AG04450 (cell line): ENCODE measurements at regions not wholly inside any gene's neighbourhood (a gene's known extent, or its start where the extent isn't known, plus 50 kb on each side); places are given as distances from the start of the nearest gene placed in this dataset.

Experiments used
- CTCF ChIA-PET: fragments of 300-600, 350-600 bp; formaldehyde crosslinking; extraction: SDS; loops from one replicate; lab custom pipeline; 2022; ENCODE audit warnings: antibody characterized with exemption, inconsistent platforms; lab: Charles Lee
- POLR2A ChIA-PET: fragments of 350-600 bp; formaldehyde crosslinking; extraction: SDS; loops from one replicate; lab custom pipeline; 2021; ENCODE audit warnings: antibody characterized with exemption, inconsistent platforms; lab: Yijun Ruan, JAX
- DNase-seq: peaks from one replicate; pipeline ENCODE4 v3.0.0-alpha.2; 2011; ENCODE audit warnings: low read depth, low spot score
- H3K27ac ChIP-seq: one replicate; pipeline ENCODE4 v1.5.1; 2012; ENCODE audit warnings: low read depth, low read length, control low read depth
- H3K27me3 ChIP-seq: one replicate; pipeline ENCODE4 v1.6.0; 2012; ENCODE audit warnings: low read length; ENCODE audit not compliant: control insufficient read depth, insufficient read depth
- H3K4me3 ChIP-seq: 2 replicates; pipeline ENCODE4 v1.5.1; 2011; ENCODE audit warnings: mild to moderate bottlenecking, low read depth, low read length, control low read depth
- H3K9me3 ChIP-seq: 2 replicates; pipeline ENCODE4 v1.5.1; 2012; ENCODE audit warnings: low read length; ENCODE audit not compliant: control insufficient read depth, insufficient read depth
- CTCF ChIP-seq: IDR thresholded peaks from 2 replicates; pipeline ENCODE4 v1.5.1; 2011; ENCODE audit warnings: low read depth, low read length, control low read depth, inconsistent platforms

- ChIA-PET CTCF (interaction anchor here (2.2 kb wide), 1 partner anchor 701 kb away, joined by 10 read pairs; no protein-coding TSS in a partner anchor), POLR2A (no interaction called here)
- peaks cover 8% of the 10 kb centered on the region; the same call in 1 of the 2 replicates for H3K9me3 ChIP-seq
- no peak for DNase-seq
- no peak for TF ChIP-seq CTCF
- H3K27me3 ChIP-seq, result no peaks in the 10 kb centered on the region
- H3K4me3 ChIP-seq, result no peak overlapping the region
- no peak overlapping the region for H3K27ac ChIP-seq
Measured at GRCh38 chr18:44321868-44322590, 358.7 kb upstream of the SETBP1 start.

GRCh38 chr18:44323125-44323524 lies 357.6 kb upstream of the SETBP1 start:
- no peak for TF ChIP-seq CTCF
- Histone ChIP-seq H3K4me3 (no peak overlapping the region), H3K27me3 (no peaks in the 10 kb centered on the region), H3K9me3 (peaks cover 8% of the 10 kb centered on the region; the same call in 1 of the 2 replicates), H3K27ac (no peak overlapping the region)
- CTCF ChIA-PET, result interaction anchor here (2.1 kb wide), 1 partner anchor 702 kb away, joined by 9 read pairs; no protein-coding TSS in a partner anchor
- DNase-seq, result no peak
- POLR2A ChIA-PET, result no interaction called here

GRCh38 chr18:44324361-44324760 lies 356.3 kb upstream of the SETBP1 start:
- POLR2A ChIA-PET, result no interaction called here
- Histone ChIP-seq H3K4me3 (no peak overlapping the region), H3K9me3 (peaks cover 8% of the 10 kb centered on the region; the same call in 1 of the 2 replicates), H3K27me3 (no peaks in the 10 kb centered on the region), H3K27ac (no peak overlapping the region)
- DNase-seq, result no peak
- no peak for TF ChIP-seq CTCF
- CTCF ChIA-PET, result interaction anchor here (0.7 to 2.1 kb wide), 2 partner anchors 44 to 703 kb away, joined by 3 to 9 read pairs; no protein-coding TSS in a partner anchor

- Histone ChIP-seq H3K27me3 (no peaks in the 10 kb centered on the region), H3K4me3 (no peak overlapping the region), H3K9me3 (peaks cover 2% of the 10 kb centered on the region; the same call in 1 of the 2 replicates), H3K27ac (no peak overlapping the region)
- TF ChIP-seq CTCF, result peak; percentile 74
- ChIA-PET CTCF (interaction anchor here (0.8 to 2.7 kb wide), 5 partner anchors 20 to 707 kb away, joined by 3 to 20 read pairs (median 6); no protein-coding TSS in a partner anchor), POLR2A (no interaction called here)
- DNase-seq, result peak; percentile 42
Measured at GRCh38 chr18:44325903-44326635, 354.6 kb upstream of the SETBP1 start.
